ENCODE measurements at regions not wholly inside any gene's neighbourhood (a gene's known extent, or its start where the extent isn't known, plus 50 kb on each side); places are given as distances from the start of the nearest gene placed in this dataset.

DNA sequence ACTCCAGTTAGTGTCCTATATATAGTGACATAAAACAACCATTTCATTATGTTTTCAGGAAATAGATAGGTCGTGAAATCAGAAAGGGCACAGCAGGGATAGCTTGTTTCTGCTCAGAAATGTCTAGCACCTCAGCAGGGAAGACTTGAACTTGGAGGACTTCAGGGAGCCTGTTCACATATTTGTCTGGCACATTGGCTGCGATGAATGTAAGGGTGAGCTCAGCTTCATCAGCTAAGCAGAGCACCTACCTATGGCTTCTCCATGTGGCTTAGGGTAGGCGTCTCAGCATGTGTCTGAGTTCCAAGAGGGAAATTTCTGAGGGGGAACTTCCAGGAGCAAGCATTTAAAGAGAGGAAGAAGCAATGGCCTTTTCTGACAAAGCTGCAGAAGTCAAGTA lies 126.2 kb downstream of the PCDH10 start:
- no peak for TF ChIP-seq POLR2A (IDR thresholded peaks at IDR 0.05)
- TF ChIP-seq POLR2AphosphoS5 (IDR thresholded peaks at IDR 0.05; ENCODE audit: insufficient read depth in 1 of 2, low read depth in 1 of 2), result no peak
- TF ChIP-seq, protein P1, sequence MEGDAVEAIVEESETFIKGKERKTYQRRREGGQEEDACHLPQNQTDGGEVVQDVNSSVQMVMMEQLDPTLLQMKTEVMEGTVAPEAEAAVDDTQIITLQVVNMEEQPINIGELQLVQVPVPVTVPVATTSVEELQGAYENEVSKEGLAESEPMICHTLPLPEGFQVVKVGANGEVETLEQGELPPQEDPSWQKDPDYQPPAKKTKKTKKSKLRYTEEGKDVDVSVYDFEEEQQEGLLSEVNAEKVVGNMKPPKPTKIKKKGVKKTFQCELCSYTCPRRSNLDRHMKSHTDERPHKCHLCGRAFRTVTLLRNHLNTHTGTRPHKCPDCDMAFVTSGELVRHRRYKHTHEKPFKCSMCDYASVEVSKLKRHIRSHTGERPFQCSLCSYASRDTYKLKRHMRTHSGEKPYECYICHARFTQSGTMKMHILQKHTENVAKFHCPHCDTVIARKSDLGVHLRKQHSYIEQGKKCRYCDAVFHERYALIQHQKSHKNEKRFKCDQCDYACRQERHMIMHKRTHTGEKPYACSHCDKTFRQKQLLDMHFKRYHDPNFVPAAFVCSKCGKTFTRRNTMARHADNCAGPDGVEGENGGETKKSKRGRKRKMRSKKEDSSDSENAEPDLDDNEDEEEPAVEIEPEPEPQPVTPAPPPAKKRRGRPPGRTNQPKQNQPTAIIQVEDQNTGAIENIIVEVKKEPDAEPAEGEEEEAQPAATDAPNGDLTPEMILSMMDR (IDR thresholded peaks at IDR 0.05), result no peak
